ENCODE measurements at regions not wholly inside any gene's neighbourhood (a gene's known extent, or its start where the extent isn't known, plus 50 kb on each side); places are given as distances from the start of the nearest gene placed in this dataset.

DNA sequence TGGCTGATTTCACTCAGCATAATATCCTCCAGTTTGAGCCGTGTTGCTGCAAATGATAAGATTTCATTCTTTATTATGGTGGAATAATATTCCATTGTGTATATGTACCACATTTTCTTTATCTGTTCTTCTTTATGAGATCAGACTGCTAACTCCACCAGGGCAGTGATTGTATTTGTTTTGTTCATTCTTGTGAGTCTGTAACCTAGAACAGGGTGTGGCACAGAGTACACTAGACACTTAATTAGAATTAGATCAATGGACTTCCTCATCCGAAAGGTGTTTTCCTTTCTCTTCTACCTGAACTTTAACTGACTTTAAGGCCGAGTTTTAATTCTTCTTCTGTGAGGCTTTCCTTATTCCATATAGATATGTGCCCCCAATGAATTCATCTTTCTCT is 551.0 kb downstream of the SNAPC1 start:
- TF ChIP-seq, protein P1, sequence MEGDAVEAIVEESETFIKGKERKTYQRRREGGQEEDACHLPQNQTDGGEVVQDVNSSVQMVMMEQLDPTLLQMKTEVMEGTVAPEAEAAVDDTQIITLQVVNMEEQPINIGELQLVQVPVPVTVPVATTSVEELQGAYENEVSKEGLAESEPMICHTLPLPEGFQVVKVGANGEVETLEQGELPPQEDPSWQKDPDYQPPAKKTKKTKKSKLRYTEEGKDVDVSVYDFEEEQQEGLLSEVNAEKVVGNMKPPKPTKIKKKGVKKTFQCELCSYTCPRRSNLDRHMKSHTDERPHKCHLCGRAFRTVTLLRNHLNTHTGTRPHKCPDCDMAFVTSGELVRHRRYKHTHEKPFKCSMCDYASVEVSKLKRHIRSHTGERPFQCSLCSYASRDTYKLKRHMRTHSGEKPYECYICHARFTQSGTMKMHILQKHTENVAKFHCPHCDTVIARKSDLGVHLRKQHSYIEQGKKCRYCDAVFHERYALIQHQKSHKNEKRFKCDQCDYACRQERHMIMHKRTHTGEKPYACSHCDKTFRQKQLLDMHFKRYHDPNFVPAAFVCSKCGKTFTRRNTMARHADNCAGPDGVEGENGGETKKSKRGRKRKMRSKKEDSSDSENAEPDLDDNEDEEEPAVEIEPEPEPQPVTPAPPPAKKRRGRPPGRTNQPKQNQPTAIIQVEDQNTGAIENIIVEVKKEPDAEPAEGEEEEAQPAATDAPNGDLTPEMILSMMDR (IDR thresholded peaks at IDR 0.05), result no peak

DNA sequence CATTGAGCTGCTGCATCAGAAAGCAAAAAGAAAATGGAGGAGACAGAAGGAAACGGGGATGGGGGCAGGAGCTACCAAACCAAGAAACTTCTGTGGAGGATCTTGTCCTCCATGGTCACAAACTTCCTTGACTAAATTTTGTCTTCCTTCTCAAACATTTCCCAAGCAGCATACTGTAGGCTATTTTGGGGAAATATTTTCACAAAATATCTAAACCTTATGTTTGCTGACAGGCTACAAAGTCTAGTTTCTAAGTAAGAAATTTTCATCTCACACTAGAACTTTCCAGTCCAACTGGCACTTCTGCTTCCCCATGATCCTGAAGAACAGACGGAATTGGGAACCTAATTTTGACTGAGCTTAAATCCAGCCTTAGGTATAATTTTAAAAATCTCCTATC is 552.0 kb downstream of the SNAPC1 start:
- TF ChIP-seq, protein P1 (IDR thresholded peaks at IDR 0.05), result no peak

DNA sequence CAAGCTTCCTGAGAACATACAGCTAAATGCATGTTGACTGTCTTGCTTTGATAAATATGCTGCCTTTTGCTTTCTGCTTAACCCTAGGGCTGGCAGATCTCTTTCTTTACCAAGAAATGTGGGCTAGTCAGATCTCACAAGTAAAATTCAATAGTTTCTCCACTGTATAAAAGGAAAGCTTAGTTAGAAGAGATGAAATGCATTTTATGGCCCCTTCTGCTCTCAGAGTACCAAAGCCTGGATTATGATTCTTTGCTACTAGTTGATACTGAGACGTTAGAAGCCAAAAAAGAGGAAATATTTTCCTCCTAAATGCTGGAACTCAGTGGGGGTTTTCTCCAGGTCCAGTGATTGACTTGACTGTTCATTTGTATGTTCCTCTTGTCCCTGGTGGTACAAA is 552.7 kb downstream of the SNAPC1 start:
- TF ChIP-seq, protein P1 (IDR thresholded peaks at IDR 0.05), result no peak

DNA sequence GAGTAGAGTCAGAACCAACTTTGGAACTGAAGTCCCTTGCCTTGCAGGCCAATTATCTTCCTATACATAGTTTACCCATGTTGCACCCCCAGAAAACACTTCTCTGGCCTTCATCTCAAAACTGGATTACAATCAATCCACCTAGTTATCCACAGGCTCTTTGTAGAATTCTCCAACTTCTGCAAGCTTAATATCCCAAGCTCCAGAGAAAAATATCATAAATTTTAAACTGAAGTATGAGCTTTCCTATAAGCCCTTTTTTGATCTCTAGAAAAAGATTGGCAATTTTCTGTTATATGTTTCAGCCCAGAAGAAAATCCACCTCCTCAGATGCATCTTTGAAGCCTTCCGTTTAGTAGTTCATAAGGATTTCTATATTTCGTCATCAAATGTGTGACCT is 553.4 kb downstream of the SNAPC1 start:
- TF ChIP-seq, protein P1 (IDR thresholded peaks at IDR 0.05), result no peak

DNA sequence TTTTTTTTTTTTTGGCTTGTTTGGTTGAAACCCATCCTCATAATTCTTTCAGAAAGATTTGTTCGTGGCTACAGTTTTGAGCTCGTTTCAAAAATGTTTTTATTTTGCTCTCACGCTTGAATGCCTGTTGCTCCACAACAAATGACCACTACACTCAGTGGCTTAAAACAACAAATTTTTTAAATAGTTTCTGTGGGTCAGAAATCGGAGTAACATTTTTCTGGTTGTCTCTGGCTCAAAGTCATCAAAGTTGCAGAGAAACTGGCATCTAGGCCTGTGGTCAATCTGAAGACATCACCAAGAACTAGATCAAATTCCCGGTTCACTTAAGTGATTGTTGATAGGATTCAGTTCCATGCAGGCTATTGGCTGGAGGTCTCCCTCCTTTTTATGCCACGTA is 560.0 kb downstream of the SNAPC1 start:
- TF ChIP-seq, protein P1 (IDR thresholded peaks at IDR 0.05), result no peak

DNA sequence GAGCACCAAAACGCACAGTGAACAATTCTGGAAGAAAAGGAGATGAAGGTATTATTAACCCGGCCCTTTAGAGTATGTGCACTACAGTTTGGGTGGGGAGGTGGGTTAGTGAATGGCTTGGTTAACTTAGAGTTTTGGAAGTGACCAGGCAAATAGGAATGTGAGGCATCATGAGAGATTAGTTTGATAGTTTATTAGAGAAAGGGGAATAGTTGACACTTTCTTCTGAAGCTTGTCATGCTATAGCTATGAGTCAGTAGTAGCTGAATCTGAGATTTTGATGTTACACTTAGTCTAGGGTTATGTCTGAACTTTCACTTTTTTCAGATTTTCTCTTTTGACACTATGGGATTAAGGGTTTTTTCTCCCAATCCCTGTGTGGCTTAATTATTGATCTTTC is 567.2 kb downstream of the SNAPC1 start:
- TF ChIP-seq, protein P1 (IDR thresholded peaks at IDR 0.05), result no peak

DNA sequence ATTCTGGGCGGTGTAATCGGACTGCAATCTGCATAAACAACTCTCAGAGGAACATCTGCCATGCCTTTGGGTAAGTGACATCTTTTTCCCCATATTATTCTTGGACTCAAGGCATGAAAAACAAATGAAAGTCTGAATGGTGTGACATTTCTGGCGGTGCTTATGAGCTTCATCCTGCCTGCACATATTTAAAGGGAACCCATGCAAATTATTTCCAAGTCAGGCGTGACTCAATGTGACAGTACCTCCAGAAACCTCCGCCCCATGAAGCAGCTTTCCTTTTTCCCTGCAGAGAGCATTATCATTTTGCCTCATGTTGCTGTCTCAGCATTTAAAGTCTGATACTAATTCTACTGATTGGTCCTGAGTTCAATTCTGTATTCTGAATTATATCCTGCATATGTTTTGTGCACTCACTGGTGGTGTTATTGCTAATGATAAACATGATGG is 585.4 kb downstream of the SNAPC1 start:
- TF ChIP-seq, protein P1 (IDR thresholded peaks at IDR 0.05), result no peak

DNA sequence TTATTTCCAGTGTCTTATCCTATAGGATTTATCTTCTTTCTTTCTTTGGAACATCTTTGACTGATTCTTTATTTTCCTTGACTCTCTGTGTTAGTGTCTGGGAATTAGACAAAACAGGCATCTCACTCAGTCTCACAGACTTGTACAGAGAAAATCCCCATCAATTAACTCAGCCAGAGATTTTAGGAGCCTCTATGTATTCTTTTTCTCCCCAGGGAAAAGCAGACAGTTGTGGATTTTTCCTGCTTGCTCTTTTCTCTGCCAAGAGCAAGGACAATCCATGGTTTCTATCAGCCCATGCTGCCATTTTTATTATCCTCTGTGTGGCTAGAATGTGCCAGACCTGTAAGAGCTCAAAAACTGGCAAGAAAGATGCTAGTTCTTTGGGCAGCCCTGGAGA is 595.1 kb downstream of the SNAPC1 start:
- TF ChIP-seq, protein P1 (IDR thresholded peaks at IDR 0.05), result no peak

All from LNCAP (cell line).